Tibial nerve (tissue), 4 donors: ENCODE measurements at regions not wholly inside any gene's neighbourhood (a gene's known extent, or its start where the extent isn't known, plus 50 kb on each side); places are given as distances from the start of the nearest gene placed in this dataset.

ENCODE experiments used
- EP300 ChIP-seq, 2 donors: sonication (generic); formaldehyde crosslinking; IDR thresholded peaks; one replicate each; pipeline ENCODE4 v1.6.1; 2017; ENCODE audit warnings: antibody characterized with exemption in 2 of 2, mild to moderate bottlenecking in 1 of 2
- POLR2A ChIP-seq, 2 donors: fragments of 450-650 bp; IDR thresholded peaks; one replicate each; pipeline ENCODE4 v1.6.1; 2017; ENCODE audit warnings: antibody characterized with exemption in 2 of 2, mild to moderate bottlenecking in 2 of 2, moderate library complexity in 2 of 2
- TF ChIP-seq, protein P1 (sequence below), 5 experiments: fragments of 200-600 bp in 3 of 5; fragments of 450-650 bp in 2 of 5; sonication (generic) in 3 of 5; IDR thresholded peaks; one replicate each; pipeline ENCODE4 v1.5.1; 2016 to 2019; ENCODE audit warnings: antibody characterized with exemption in 5 of 5, mild to moderate bottlenecking in 3 of 5, moderate library complexity in 2 of 5

DNA sequence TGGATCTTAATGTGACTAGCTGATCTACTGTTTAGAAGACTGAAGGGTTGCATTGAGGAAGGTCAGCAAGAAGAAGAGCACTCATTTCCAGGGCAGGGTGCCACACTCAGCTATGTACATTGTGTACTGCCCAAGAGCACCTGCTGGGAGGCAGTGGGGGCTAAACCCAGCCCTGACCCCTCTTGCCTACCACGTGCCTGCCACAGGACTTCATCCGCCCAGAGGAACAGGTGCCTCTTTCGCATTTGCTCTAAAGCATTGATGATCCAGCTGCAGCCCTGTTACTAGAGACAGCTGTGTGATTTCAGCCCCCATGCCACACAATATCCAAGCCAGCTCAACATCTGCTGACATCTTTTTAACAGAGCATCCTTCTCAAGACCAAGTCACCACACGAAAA lies 341.8 kb downstream of the LMX1A start:
- TF ChIP-seq, protein P1, sequence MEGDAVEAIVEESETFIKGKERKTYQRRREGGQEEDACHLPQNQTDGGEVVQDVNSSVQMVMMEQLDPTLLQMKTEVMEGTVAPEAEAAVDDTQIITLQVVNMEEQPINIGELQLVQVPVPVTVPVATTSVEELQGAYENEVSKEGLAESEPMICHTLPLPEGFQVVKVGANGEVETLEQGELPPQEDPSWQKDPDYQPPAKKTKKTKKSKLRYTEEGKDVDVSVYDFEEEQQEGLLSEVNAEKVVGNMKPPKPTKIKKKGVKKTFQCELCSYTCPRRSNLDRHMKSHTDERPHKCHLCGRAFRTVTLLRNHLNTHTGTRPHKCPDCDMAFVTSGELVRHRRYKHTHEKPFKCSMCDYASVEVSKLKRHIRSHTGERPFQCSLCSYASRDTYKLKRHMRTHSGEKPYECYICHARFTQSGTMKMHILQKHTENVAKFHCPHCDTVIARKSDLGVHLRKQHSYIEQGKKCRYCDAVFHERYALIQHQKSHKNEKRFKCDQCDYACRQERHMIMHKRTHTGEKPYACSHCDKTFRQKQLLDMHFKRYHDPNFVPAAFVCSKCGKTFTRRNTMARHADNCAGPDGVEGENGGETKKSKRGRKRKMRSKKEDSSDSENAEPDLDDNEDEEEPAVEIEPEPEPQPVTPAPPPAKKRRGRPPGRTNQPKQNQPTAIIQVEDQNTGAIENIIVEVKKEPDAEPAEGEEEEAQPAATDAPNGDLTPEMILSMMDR (IDR thresholded peaks at IDR 0.05): no peak
- TF ChIP-seq POLR2A (IDR thresholded peaks at IDR 0.05) (no peak), EP300 (IDR thresholded peaks at IDR 0.05) (no peak)
